Astrocyte (in vitro differentiated cells and primary cell): ENCODE measurements at regions not wholly inside any gene's neighbourhood (a gene's known extent, or its start where the extent isn't known, plus 50 kb on each side); places are given as distances from the start of the nearest gene placed in this dataset.

Experiments used
- DNase-seq: peaks from one replicate; pipeline ENCODE4 v3.0.0-alpha.2; 2010; ENCODE audit warnings: low read depth
- FAIRE-seq: peaks from 2 replicates; lab custom pipeline; 2011; peaks lifted over from hg19 to GRCh38; lab: Jason Lieb, UNC
- H2AFZ ChIP-seq: 2 replicates; pipeline ENCODE4 v1.6.0; 2012; ENCODE audit warnings: low read depth, low read length, inconsistent platforms
- H3K27ac ChIP-seq: 2 replicates; pipeline ENCODE4 v1.5.1; 2011; ENCODE audit warnings: low read depth, low read length, inconsistent platforms
- H3K27me3 ChIP-seq: 2 replicates; pipeline ENCODE4 v1.6.0; 2011; ENCODE audit warnings: low read length, inconsistent platforms; ENCODE audit not compliant: insufficient read depth
- H3K36me3 ChIP-seq: 2 replicates; pipeline ENCODE4 v1.5.1; 2011; ENCODE audit warnings: low read length, inconsistent platforms; ENCODE audit not compliant: insufficient read depth
- H3K4me1 ChIP-seq: 2 replicates; pipeline ENCODE4 v1.5.1; 2011; ENCODE audit warnings: low read length, inconsistent platforms; ENCODE audit not compliant: insufficient read depth
- H3K4me2 ChIP-seq: 2 replicates; pipeline ENCODE4 v1.6.0; 2012; ENCODE audit warnings: low read length, inconsistent platforms
- H3K4me3 ChIP-seq: 2 replicates; pipeline ENCODE4 v1.5.1; 2011; ENCODE audit warnings: low read depth, mild to moderate bottlenecking, low read length, inconsistent platforms; ENCODE audit not compliant: insufficient read depth
- H3K79me2 ChIP-seq: 2 replicates; pipeline ENCODE4 v1.6.0; 2012; ENCODE audit warnings: mild to moderate bottlenecking, low read length, inconsistent platforms; ENCODE audit not compliant: insufficient read depth
- H3K9ac ChIP-seq: 2 replicates; pipeline ENCODE4 v1.6.0; 2012; ENCODE audit warnings: mild to moderate bottlenecking, low read length, inconsistent platforms
- H3K9me3 ChIP-seq: 2 replicates; pipeline ENCODE4 v1.5.1; 2012; ENCODE audit warnings: low read depth, mild to moderate bottlenecking, low read length, inconsistent platforms; ENCODE audit not compliant: insufficient read depth
- H4K20me1 ChIP-seq: 2 replicates; pipeline ENCODE4 v1.6.0; 2012; ENCODE audit warnings: low read length, inconsistent platforms; ENCODE audit not compliant: insufficient read depth
- H3K27ac Mint-ChIP-seq: one replicate; pipeline ENCODE4 v1.8.0; 2021; ENCODE audit warnings: mild to moderate bottlenecking, mixed read lengths; ENCODE audit not compliant: unreplicated experiment
- H3K27me3 Mint-ChIP-seq: one replicate; pipeline ENCODE4 v1.8.0; 2021; ENCODE audit warnings: low read depth, mixed read lengths; ENCODE audit not compliant: unreplicated experiment
- H3K36me3 Mint-ChIP-seq: one replicate; pipeline ENCODE4 v1.8.0; 2021; ENCODE audit warnings: low read depth, mixed read lengths; ENCODE audit not compliant: unreplicated experiment
- H3K4me1 Mint-ChIP-seq: one replicate; pipeline ENCODE4 v1.8.0; 2021; ENCODE audit warnings: low read depth, mixed read lengths; ENCODE audit not compliant: unreplicated experiment
- H3K4me3 Mint-ChIP-seq: one replicate; pipeline ENCODE4 v1.8.0; 2021; ENCODE audit warnings: mild to moderate bottlenecking, moderate library complexity, mixed read lengths; ENCODE audit not compliant: unreplicated experiment
- H3K9me3 Mint-ChIP-seq: one replicate; pipeline ENCODE4 v1.8.0; 2021; ENCODE audit warnings: mild to moderate bottlenecking, mixed read lengths; ENCODE audit not compliant: unreplicated experiment
- EZH2 ChIP-seq: IDR thresholded peaks from 2 replicates; pipeline ENCODE4 v1.6.1; 2012; ENCODE audit warnings: mild to moderate bottlenecking, low read length, inconsistent platforms; ENCODE audit not compliant: insufficient read depth
- TF ChIP-seq, protein P1 (sequence below): IDR thresholded peaks from 2 replicates; pipeline ENCODE4 v1.5.1; 2011; ENCODE audit warnings: low read depth, mild to moderate bottlenecking, inconsistent platforms, low read length, moderate library complexity; ENCODE audit not compliant: insufficient read depth

DNA sequence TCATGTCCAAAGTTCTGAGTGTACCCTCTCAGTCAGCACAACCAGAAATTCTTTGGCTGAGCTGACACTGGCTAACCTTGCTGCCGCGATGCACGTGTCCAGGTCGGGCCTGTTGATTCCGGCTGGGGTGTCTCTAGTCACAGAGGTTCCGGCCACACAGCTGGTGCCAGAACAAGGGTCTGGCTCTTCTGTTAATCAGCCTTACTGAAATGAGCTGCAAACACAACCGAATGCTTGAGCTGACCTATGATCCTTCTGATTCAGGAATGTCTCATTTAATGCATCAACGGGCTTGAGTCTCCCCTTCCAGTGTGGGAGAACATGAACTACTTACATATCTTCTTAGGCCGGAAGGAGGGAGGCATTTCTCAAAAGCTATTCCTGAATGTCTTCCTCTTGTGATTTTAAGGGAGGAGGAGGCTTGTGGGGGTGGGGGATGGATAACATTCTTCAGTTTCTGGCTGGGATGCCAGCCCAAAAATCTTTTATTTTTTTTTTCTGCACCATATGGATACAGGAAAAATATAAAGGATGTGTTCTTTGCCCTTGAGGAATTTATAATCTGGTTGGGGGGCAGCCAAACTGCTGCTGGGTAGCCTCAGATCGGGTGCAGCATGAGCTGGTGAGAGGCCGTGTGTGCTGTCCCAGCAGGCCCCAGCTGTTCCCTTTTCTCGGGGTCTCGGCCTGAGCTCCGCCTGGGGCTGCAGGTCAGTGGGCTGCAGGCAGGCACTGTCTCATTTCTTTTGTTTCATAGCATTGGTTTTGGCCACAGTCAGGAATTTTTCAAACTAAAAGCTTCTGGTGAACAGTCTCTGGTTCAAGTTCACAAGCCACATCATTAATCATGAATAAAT lies 319.1 kb upstream of the TBL1XR1 start:
- H3K4me1 ChIP-seq, result peaks cover 15% of the 10 kb centered on the region
- no peak for FAIRE-seq
- peak overlapping the region; percentile 11 for H3K9ac ChIP-seq
- no peak for TF ChIP-seq EZH2
- TF ChIP-seq, protein P1, sequence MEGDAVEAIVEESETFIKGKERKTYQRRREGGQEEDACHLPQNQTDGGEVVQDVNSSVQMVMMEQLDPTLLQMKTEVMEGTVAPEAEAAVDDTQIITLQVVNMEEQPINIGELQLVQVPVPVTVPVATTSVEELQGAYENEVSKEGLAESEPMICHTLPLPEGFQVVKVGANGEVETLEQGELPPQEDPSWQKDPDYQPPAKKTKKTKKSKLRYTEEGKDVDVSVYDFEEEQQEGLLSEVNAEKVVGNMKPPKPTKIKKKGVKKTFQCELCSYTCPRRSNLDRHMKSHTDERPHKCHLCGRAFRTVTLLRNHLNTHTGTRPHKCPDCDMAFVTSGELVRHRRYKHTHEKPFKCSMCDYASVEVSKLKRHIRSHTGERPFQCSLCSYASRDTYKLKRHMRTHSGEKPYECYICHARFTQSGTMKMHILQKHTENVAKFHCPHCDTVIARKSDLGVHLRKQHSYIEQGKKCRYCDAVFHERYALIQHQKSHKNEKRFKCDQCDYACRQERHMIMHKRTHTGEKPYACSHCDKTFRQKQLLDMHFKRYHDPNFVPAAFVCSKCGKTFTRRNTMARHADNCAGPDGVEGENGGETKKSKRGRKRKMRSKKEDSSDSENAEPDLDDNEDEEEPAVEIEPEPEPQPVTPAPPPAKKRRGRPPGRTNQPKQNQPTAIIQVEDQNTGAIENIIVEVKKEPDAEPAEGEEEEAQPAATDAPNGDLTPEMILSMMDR, result no peak
- H3K9me3 ChIP-seq, result no peaks in the 10 kb centered on the region
- no peak overlapping the region for H3K27ac Mint-ChIP-seq
- no peaks in the 10 kb centered on the region for H4K20me1 ChIP-seq
- peak overlapping the region; percentile 58 for H3K4me2 ChIP-seq
- DNase-seq, result peak; percentile 99
- no peak overlapping the region for H3K4me3 ChIP-seq
- H3K9me3 Mint-ChIP-seq, result peaks cover 4% of the 10 kb centered on the region
- peaks cover 8% of the 10 kb centered on the region for H3K27me3 Mint-ChIP-seq
- no peak overlapping the region for H3K4me3 Mint-ChIP-seq
- H3K27me3 ChIP-seq, result no peaks in the 10 kb centered on the region
- H3K36me3 ChIP-seq, result no peaks in the 10 kb centered on the region
- H3K79me2 ChIP-seq, result no peaks in the 10 kb centered on the region
- peak overlapping the region; percentile 49 for H3K27ac ChIP-seq
- no peaks in the 10 kb centered on the region for H3K36me3 Mint-ChIP-seq
- peaks cover 7% of the 10 kb centered on the region for H3K4me1 Mint-ChIP-seq
- peak overlapping the region; percentile 64 for H2AFZ ChIP-seq

DNA sequence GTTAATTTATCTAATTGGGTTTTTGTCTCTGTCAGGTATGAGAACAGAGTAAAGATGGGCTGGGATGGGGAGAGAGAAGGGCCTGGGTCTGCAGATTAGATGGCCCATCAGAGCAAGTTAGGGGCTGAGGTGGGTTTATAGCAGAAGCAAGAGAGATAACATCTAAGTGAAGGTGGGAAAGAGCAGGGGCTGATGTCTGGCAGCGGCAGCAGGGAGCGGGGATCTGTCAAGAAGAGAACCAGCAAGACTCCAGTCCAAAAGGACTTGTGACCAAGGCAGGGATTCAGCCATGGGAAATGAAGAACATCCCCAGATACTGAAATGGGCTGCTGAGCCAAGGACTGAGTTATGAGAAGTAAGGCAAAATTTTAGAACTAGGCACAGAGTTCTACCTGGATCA lies 320.6 kb upstream of the TBL1XR1 start:
- Mint-ChIP-seq H3K36me3 (no peaks in the 10 kb centered on the region), H3K9me3 (peaks cover under 1% of the 10 kb centered on the region), H3K4me3 (no peak overlapping the region), H3K27me3 (peaks cover 8% of the 10 kb centered on the region), H3K4me1 (peaks cover 4% of the 10 kb centered on the region), H3K27ac (peak overlapping the region; percentile 13)
- Histone ChIP-seq H3K9me3 (no peaks in the 10 kb centered on the region), H3K4me2 (no peak overlapping the region), H3K4me3 (no peak overlapping the region), H3K36me3 (no peaks in the 10 kb centered on the region), H3K27me3 (no peaks in the 10 kb centered on the region), H3K79me2 (no peaks in the 10 kb centered on the region), H3K27ac (no peak overlapping the region), H3K9ac (no peak overlapping the region), H4K20me1 (no peaks in the 10 kb centered on the region), H3K4me1 (peaks cover 15% of the 10 kb centered on the region), H2AFZ (no peak overlapping the region)
- FAIRE-seq (no peak), DNase-seq (no peak)
- TF ChIP-seq EZH2, result no peak
- TF ChIP-seq, protein P1, result no peak

DNA sequence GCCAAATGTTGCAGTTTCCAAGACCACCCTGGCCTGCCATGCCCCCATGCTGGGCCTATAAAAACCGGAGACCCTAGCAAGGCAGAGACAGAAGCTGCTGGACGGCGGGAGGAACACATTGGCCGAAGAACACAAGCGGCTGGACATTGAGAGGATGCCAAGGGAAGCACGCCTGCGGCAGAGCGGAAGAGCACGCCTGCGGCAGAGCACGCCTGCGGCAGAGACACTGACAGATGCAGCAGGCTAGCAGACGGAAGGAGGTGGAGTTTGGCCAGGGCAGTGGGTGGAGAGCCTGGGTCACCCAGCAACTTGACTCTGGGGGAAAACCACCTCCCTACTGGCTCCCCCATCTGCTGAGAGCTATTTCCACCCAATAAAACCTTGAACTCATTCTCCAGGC lies 322.3 kb upstream of the TBL1XR1 start:
- Histone ChIP-seq H4K20me1 (no peaks in the 10 kb centered on the region), H3K4me2 (no peak overlapping the region), H3K27me3 (no peaks in the 10 kb centered on the region), H3K4me3 (no peak overlapping the region), H3K9me3 (no peaks in the 10 kb centered on the region), H3K4me1 (peaks cover 15% of the 10 kb centered on the region), H2AFZ (no peak overlapping the region), H3K9ac (no peak overlapping the region), H3K36me3 (no peaks in the 10 kb centered on the region), H3K27ac (no peak overlapping the region), H3K79me2 (no peaks in the 10 kb centered on the region)
- Mint-ChIP-seq H3K27me3 (peaks cover 8% of the 10 kb centered on the region), H3K4me1 (peaks cover 3% of the 10 kb centered on the region), H3K9me3 (no peaks in the 10 kb centered on the region), H3K4me3 (no peak overlapping the region), H3K27ac (no peak overlapping the region), H3K36me3 (no peaks in the 10 kb centered on the region)
- FAIRE-seq, result no peak
- TF ChIP-seq, protein P1, result no peak
- no peak for TF ChIP-seq EZH2
- no peak for DNase-seq
